Neural progenitor cell (in vitro differentiated cells): ENCODE measurements at regions not wholly inside any gene's neighbourhood (a gene's known extent, or its start where the extent isn't known, plus 50 kb on each side); places are given as distances from the start of the nearest gene placed in this dataset.

Experiments used
- CTCF ChIP-seq: fragments of 200-600 bp; sonication (generic); IDR thresholded peaks from 2 replicates; pipeline ENCODE4 v1.5.1; 2017; ENCODE audit warnings: antibody characterized with exemption, mild to moderate bottlenecking
- EZH2 ChIP-seq: fragments of 200-600 bp; sonication (generic); IDR thresholded peaks from 2 replicates; pipeline ENCODE4 v1.6.1; 2017; ENCODE audit warnings: antibody characterized with exemption, mild to moderate bottlenecking, moderate library complexity
- EZH2phosphoT487 ChIP-seq: fragments of 200-600 bp; sonication (generic); IDR thresholded peaks from 2 replicates; pipeline ENCODE4 v1.6.1; 2017; ENCODE audit warnings: antibody characterized with exemption

GRCh38 chr9:108603141-108603540 is 252.6 kb downstream of the ACTL7B start:
- no peak for TF ChIP-seq CTCF
- no peak for TF ChIP-seq EZH2
- TF ChIP-seq EZH2phosphoT487, result no peak
